ENCODE measurements at regions not wholly inside any gene's neighbourhood (a gene's known extent, or its start where the extent isn't known, plus 50 kb on each side); places are given as distances from the start of the nearest gene placed in this dataset.

DNA sequence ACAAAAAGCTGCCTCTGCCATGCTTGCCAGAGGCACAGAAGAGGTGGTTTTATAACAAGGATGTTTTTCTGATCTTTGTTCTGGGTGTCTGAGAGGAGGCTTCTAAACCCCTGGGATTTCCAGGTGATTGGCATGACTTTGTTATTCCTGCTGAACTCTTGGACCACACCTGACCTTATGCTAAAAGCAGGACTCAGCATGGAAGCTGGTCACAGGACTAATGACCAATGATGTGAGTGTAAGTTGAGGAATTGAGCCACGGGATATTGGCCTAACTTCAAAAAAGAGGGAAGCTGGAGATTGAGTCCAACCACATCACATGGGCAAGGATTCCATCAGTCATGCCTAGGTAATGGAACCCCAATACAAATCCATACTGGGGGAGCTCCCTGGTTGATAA is 437.9 kb downstream of the POM121L12 start:
- TF ChIP-seq GATA2 (IDR thresholded peaks at IDR 0.05; ENCODE audit: low read depth, low read length) (no peak), GATA3 (IDR thresholded peaks at IDR 0.05; ENCODE audit: low read depth, low read length) (no peak)

Measured in SH-SY5Y (cell line).